Vagina (tissue), 2 donors: ENCODE measurements at regions not wholly inside any gene's neighbourhood (a gene's known extent, or its start where the extent isn't known, plus 50 kb on each side); places are given as distances from the start of the nearest gene placed in this dataset.
"Not testable (repeated sequence)": the region's sequence is repeated elsewhere in the genome, so short reads cannot be mapped to it uniquely, and the experiment has no call there.

Experiments used
- DNase-seq, 2 donors: peaks; one replicate each; pipeline ENCODE4 v3.0.0-alpha.2; 2017; ENCODE audit errors: extremely low spot score in 2 of 2
- H3K27ac ChIP-seq: fragments of 200-600 bp; sonication (generic); one replicate; pipeline ENCODE4 v1.5.1; 2019
- H3K27me3 ChIP-seq: fragments of 200-600 bp; sonication (generic); one replicate; pipeline ENCODE4 v1.5.1; 2019
- H3K36me3 ChIP-seq, 2 donors: fragments of 200-600 bp; sonication (generic); one replicate each; pipeline ENCODE4 v1.5.1; 2017 to 2019
- H3K4me1 ChIP-seq: fragments of 200-600 bp; sonication (generic); one replicate; pipeline ENCODE4 v1.5.1; 2019
- H3K4me3 ChIP-seq, 2 donors: fragments of 200-600 bp; sonication (generic); 1 replicate in 1 of 2; 2 replicates in 1 of 2; pipeline ENCODE4 v1.5.1; 2016 to 2019
- H3K9me3 ChIP-seq: fragments of 200-600 bp; sonication (generic); one replicate; pipeline ENCODE4 v1.5.1; 2019
- CTCF ChIP-seq, 3 experiments: fragments of 450-650 bp in 2 of 3; fragments of 200-600 bp in 1 of 3; sonication (generic) in 1 of 3; IDR thresholded peaks; one replicate each; pipeline ENCODE4 v1.5.1; 2017 to 2019; ENCODE audit warnings: antibody characterized with exemption in 3 of 3, mild to moderate bottlenecking in 2 of 3, moderate library complexity in 2 of 3
- POLR2A ChIP-seq, 2 donors: fragments of 450-650 bp; IDR thresholded peaks; one replicate each; pipeline ENCODE4 v1.6.1; 2017; ENCODE audit warnings: antibody characterized with exemption in 2 of 2, mild to moderate bottlenecking in 2 of 2, moderate library complexity in 2 of 2
- POLR2AphosphoS5 ChIP-seq, 2 donors: sonication (generic); formaldehyde crosslinking; IDR thresholded peaks; one replicate each; pipeline ENCODE4 v1.9.0; 2017; ENCODE audit warnings: antibody characterized with exemption in 2 of 2, mild to moderate bottlenecking in 2 of 2, low read depth in 1 of 2; ENCODE audit not compliant: insufficient read depth in 1 of 2
- intact Hi-C: fragments of 100-400 bp; cut with DNase I; formaldehyde crosslinking; loops from one replicate; pipeline ENCODE4 v1.15.1; 2023

DNA sequence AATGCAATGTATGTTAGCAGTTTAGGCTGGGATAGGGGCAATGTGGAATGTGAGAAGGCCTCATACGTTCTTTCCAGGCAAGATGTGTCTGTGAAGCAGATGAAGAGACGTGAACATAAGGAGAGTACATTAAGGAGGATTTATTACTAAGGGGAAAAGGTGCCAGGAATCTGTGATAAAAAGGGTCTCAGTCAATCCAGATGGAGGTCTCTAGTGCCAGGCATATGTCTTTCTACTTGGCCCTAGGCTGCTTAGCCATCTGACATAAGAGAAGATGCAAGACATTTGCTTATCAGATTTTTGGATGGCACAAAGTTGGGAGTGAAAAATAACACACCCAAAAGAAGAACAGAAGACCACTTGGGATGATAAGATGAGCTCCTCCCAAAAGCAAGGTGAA is 93.0 kb upstream of the PRKG2 start:
- Histone ChIP-seq H3K4me1 (no peaks in the 10 kb centered on the region), H3K27ac (no peak overlapping the region), H3K4me3 (no peak overlapping the region), H3K36me3 (no peaks in the 10 kb centered on the region), H3K9me3 (no peaks in the 10 kb centered on the region), H3K27me3 (no peaks in the 10 kb centered on the region)
- intact Hi-C loops, result no loop called here
- TF ChIP-seq POLR2A (IDR thresholded peaks at IDR 0.05), result no peak
- TF ChIP-seq CTCF (IDR thresholded peaks at IDR 0.05), result no peak
- no peak for TF ChIP-seq POLR2AphosphoS5 (IDR thresholded peaks at IDR 0.05; ENCODE audit: insufficient read depth in 1 of 2, low read depth in 1 of 2)
- DNase-seq, result no peak

GRCh38 chr4:81304871-81305270 is 89.8 kb upstream of the PRKG2 start:
- no peaks in the 10 kb centered on the region for H3K36me3 ChIP-seq

GRCh38 chr4:81300352-81300751 is 85.3 kb upstream of the PRKG2 start:
- DNase-seq, H3K36me3 ChIP-seq, H3K27ac ChIP-seq, intact Hi-C loops, H3K4me3 ChIP-seq, H3K4me1 ChIP-seq, H3K27me3 ChIP-seq, H3K9me3 ChIP-seq: not testable (repeated sequence)

More at GRCh38 chr4:81304871-81305270, 89.8 kb upstream of the PRKG2 start:
- H3K27ac ChIP-seq, result no peak overlapping the region
- H3K4me1 ChIP-seq, result no peaks in the 10 kb centered on the region
- no peak for DNase-seq
- TF ChIP-seq POLR2AphosphoS5 (IDR thresholded peaks at IDR 0.05; ENCODE audit: insufficient read depth in 1 of 2, low read depth in 1 of 2) (no peak), POLR2A (IDR thresholded peaks at IDR 0.05) (no peak), CTCF (IDR thresholded peaks at IDR 0.05) (no peak)
- no peaks in the 10 kb centered on the region for H3K9me3 ChIP-seq
- H3K4me3 ChIP-seq, result no peak overlapping the region
- intact Hi-C loops, result no loop called here
- no peaks in the 10 kb centered on the region for H3K27me3 ChIP-seq

- no peaks in the 10 kb centered on the region for H3K36me3 ChIP-seq
- TF ChIP-seq POLR2AphosphoS5 (IDR thresholded peaks at IDR 0.05; ENCODE audit: insufficient read depth in 1 of 2, low read depth in 1 of 2) (no peak), POLR2A (IDR thresholded peaks at IDR 0.05) (no peak), CTCF (IDR thresholded peaks at IDR 0.05) (no peak)
- DNase-seq, result no peak
- H3K27me3 ChIP-seq, result no peaks in the 10 kb centered on the region
- no peaks in the 10 kb centered on the region for H3K9me3 ChIP-seq
- no peak overlapping the region for H3K27ac ChIP-seq
- intact Hi-C loops, result no loop called here
- H3K4me1 ChIP-seq, result no peaks in the 10 kb centered on the region
- no peak overlapping the region for H3K4me3 ChIP-seq
These were observed 75.8 kb upstream of the PRKG2 start for GRCh38 chr4:81290813-81291212.

GRCh38 chr4:81287101-81287500 is 72.1 kb upstream of the PRKG2 start:
- H3K27me3 ChIP-seq, result no peaks in the 10 kb centered on the region
- H3K4me3 ChIP-seq, result no peak overlapping the region
- H3K4me1 ChIP-seq, result no peaks in the 10 kb centered on the region
- no peak for DNase-seq
- TF ChIP-seq POLR2AphosphoS5 (IDR thresholded peaks at IDR 0.05; ENCODE audit: insufficient read depth in 1 of 2, low read depth in 1 of 2) (no peak), CTCF (IDR thresholded peaks at IDR 0.05) (no peak), POLR2A (IDR thresholded peaks at IDR 0.05) (no peak)
- no peak overlapping the region for H3K27ac ChIP-seq
- intact Hi-C loops, result no loop called here
- no peaks in the 10 kb centered on the region for H3K9me3 ChIP-seq
- H3K36me3 ChIP-seq, result no peaks in the 10 kb centered on the region

DNA sequence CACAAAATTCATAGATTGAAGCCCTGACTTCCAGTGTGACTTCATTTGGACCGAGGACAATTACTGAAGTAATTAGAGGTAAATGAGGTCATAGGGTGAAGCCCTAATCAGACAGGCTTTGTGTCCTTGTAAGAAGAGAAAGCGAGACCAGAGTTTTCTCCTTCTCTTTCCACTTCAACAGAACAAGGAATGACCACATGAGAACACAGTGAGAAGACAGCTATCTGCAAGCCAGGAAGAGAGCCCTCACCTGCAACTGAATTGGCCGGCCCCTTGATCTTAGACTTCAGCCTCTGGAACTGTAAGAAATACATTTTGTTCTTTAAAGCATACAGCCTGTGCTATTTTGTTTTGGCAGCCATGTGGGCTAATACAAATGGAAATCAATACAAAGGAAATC is 67.1 kb upstream of the PRKG2 start:
- no peak for TF ChIP-seq POLR2A (IDR thresholded peaks at IDR 0.05)
- no peak for TF ChIP-seq POLR2AphosphoS5 (IDR thresholded peaks at IDR 0.05; ENCODE audit: insufficient read depth in 1 of 2, low read depth in 1 of 2)
- no peak for TF ChIP-seq CTCF (IDR thresholded peaks at IDR 0.05)
- H3K27me3 ChIP-seq, result no peaks in the 10 kb centered on the region
- H3K4me3 ChIP-seq, result no peak overlapping the region
- DNase-seq, result no peak
- H3K9me3 ChIP-seq, result no peaks in the 10 kb centered on the region
- no peak overlapping the region for H3K27ac ChIP-seq
- intact Hi-C loops, result no loop called here
- H3K36me3 ChIP-seq, result no peaks in the 10 kb centered on the region
- no peaks in the 10 kb centered on the region for H3K4me1 ChIP-seq
